HT-29 (cell line): ENCODE measurements at regions not wholly inside any gene's neighbourhood (a gene's known extent, or its start where the extent isn't known, plus 50 kb on each side); places are given as distances from the start of the nearest gene placed in this dataset.
"Not testable (repeated sequence)": the region's sequence is repeated elsewhere in the genome, so short reads cannot be mapped to it uniquely, and the experiment has no call there.

Experiments used
- DNase-seq: peaks from one replicate; pipeline ENCODE4 v3.0.0-alpha.2; 2015; ENCODE audit warnings: low spot score

- no peak for DNase-seq
Observed at GRCh38 chr1:88333086-88333695, 350.9 kb upstream of the PKN2 start.

- DNase-seq, result no peak
Observed at GRCh38 chr1:88341447-88341846, 342.6 kb upstream of the PKN2 start.

- not testable (repeated sequence) for DNase-seq
Observed at GRCh38 chr1:88342081-88342480, 342.0 kb upstream of the PKN2 start.

GRCh38 chr1:88350648-88351047, 333.4 kb upstream of the PKN2 start:
- no peak for DNase-seq

- DNase-seq, result no peak
Observed at GRCh38 chr1:88351960-88352359, 332.1 kb upstream of the PKN2 start.

- no peak for DNase-seq
Observed at GRCh38 chr1:88354256-88354655, 329.8 kb upstream of the PKN2 start.

- no peak for DNase-seq
Observed at GRCh38 chr1:88357729-88358128, 326.3 kb upstream of the PKN2 start.

GRCh38 chr1:88371436-88372023, 312.5 kb upstream of the PKN2 start:
- DNase-seq, result no peak

- no peak for DNase-seq
Observed at GRCh38 chr1:88375977-88376376, 308.1 kb upstream of the PKN2 start.

- DNase-seq, result no peak
Observed at GRCh38 chr1:88376421-88376820, 307.7 kb upstream of the PKN2 start.

GRCh38 chr1:88378560-88378959, 305.5 kb upstream of the PKN2 start:
- no peak for DNase-seq

- DNase-seq, result no peak
Observed at GRCh38 chr1:88394958-88395357, 289.1 kb upstream of the PKN2 start.

- DNase-seq, result no peak
Observed at GRCh38 chr1:88398338-88398737, 285.7 kb upstream of the PKN2 start.

- DNase-seq, result no peak
Observed at GRCh38 chr1:88399690-88400089, 284.4 kb upstream of the PKN2 start.

- no peak for DNase-seq
Observed at GRCh38 chr1:88401313-88401712, 282.8 kb upstream of the PKN2 start.

- no peak for DNase-seq
Observed at GRCh38 chr1:88404582-88404981, 279.5 kb upstream of the PKN2 start.

- DNase-seq, result no peak
Observed at GRCh38 chr1:88407248-88407647, 276.8 kb upstream of the PKN2 start.

GRCh38 chr1:88421997-88422396, 262.1 kb upstream of the PKN2 start:
- no peak for DNase-seq

- DNase-seq, result no peak
Observed at GRCh38 chr1:88433556-88433955, 250.5 kb upstream of the PKN2 start.

- no peak for DNase-seq
Observed at GRCh38 chr1:88434836-88435235, 249.2 kb upstream of the PKN2 start.

- DNase-seq, result no peak
Observed at GRCh38 chr1:88441022-88441421, 243.1 kb upstream of the PKN2 start.

- no peak for DNase-seq
Observed at GRCh38 chr1:88451856-88452255, 232.2 kb upstream of the PKN2 start.

GRCh38 chr1:88453295-88453694, 230.8 kb upstream of the PKN2 start:
- DNase-seq, result no peak

- DNase-seq, result no peak
Observed at GRCh38 chr1:88454781-88455180, 229.3 kb upstream of the PKN2 start.
